HG02678 (cell line): ENCODE measurements at regions not wholly inside any gene's neighbourhood (a gene's known extent, or its start where the extent isn't known, plus 50 kb on each side); places are given as distances from the start of the nearest gene placed in this dataset.

Experiments used
- ATAC-seq: cut with Tn5 transposase; IDR thresholded peaks from one replicate; pipeline ENCODE4 v1.9.1; 2021; ENCODE audit warnings: mild to moderate bottlenecking, moderate library complexity; ENCODE audit not compliant: unreplicated experiment

DNA sequence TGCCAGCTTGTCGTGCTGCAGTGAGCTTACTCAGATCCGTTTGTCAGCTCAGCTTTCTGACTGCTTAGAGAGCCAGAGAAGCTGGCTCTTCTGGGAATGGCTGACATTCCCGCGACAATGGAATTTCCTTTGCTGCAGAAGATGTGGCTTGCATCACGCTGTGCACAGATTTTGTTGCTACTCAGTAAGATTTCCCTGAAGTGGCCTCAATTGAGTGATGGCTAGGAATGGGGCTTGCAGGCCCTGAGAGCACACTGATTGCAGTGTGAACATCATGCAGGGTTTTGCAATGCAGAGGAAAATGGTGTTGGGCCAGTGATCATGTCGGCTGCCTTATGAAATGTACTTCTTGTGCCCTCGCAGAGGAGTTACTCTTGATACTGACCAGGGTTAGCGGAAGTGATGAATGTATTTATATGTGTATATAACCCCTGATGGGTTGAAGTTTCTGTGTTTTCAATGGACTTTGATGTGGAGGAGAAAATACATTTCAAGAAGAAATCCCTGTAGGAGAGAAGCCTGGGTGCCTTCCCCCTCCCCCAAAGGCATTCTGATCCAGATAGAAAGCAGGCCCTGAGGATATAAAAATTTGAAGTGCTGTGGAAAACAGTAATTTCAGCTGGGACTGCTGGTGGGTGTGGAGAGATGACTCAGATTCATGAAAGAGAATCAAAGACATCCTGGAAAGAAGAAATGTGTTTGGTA is 102.5 kb upstream of the PDZRN3 start:
- ATAC-seq: no peak

DNA sequence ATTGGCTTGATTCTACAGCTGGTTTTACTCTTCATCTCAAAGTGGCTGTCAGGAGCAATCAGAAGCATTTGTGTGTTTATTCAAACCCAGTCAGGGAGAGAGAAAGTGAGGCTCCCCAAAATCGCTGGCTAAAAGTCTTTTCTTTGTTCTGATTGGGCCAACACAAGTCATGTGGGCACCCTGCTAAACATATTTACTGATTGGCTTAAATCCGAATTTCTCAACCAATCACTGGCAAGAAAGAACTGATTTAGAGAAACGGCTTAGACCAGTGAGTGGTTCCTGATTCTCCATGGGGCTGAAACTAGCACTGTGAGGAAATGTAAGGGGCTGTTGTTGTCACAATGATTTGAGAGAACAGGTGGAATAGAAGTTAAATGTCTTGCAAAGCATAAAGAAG is 98.9 kb upstream of the PDZRN3 start:
- ATAC-seq: no peak

DNA sequence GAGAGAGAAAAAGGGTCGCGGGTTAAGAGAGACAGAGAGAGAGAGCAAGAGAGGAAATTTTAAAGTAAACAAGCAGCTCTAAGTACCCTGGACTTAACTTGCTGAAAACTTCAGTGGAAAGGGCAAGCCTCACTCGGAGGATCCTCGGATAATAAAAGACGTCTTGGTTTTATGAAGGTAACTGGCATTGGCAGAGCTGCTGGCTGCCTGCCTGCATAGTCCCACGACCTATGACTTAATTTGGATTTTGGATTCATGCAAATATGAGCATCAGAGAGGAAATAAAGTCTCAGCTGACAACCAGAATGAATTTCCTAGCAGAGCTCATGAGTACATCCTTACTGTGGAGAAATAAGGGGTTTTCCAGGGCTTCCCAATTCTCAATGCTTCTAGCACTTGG is 95.1 kb upstream of the PDZRN3 start:
- no peak for ATAC-seq

DNA sequence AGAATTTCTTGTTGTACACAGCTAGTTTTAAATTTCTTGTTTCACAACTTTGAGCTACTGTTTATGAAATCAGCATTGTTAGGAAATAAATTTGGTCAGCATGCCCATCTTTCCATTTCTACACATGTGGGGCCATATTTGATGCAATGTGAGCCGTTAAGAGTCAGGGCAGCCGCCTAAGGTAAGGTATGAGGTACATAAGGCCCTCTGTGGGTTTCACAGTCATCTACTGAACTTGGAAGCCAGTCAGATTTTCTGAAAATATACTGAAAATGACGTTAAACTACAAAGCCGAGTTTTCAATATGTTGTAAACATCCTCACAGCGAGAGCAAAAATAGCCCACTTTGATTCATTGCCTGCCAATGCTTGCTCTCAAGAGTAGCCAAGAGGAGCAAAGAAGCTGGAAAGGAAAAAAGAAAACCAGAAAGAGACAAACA is 94.7 kb upstream of the PDZRN3 start:
- ATAC-seq: no peak

DNA sequence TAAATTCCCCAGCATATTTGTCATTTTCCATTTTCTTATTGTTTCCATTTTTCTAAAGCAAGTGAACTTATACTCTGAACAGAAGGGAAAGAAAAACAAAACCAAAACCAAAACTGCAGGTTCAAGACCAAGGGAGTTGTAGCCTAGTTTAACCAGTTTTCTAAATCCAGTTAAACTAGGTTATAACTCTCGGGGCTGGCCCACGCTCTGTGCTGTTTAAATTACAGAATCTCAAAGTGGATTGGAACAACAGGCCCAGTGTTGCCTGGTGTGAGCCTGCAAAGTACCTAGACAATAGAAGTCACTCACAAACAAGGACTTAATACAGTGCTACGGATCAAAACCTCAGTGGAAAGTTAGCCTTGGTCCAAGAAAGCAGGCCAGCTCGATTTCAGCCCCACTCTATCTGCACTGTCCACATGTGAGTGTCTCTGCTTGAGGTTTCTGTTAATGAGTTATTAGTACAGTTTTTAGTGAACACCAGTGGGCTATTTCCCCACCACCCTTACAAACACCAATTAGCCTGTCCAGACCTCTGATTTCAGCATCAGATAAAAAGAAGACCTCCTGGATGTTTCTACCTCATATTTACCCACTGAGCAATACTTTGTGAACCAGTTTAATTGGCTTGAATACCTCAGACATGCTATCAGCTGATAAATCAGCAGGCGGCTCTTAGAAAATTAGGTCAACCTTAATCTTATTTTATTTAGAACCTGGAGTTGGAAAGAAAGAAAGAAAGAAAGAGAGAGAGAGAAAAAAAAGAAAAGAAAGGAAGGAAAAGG is 93.8 kb upstream of the PDZRN3 start:
- no peak for ATAC-seq

DNA sequence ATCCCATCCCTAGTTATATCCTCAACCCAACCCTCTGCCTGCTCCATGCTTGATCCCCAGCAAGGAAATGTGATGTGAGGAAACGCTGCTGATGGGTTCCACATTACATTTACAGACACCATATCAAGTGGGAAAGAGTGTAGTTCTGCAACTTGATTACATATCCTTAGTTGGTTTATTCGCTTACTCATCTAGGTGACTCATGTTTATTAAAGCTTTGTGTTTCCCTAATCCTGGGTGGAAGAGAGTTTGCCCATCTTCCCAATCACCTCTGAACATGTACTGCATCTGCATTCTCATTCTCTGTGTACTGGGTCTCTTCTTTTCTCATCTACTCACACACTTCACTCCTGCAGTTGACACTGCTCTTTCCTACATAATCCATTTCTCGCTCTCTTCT is 91.7 kb upstream of the PDZRN3 start:
- ATAC-seq: no peak

DNA sequence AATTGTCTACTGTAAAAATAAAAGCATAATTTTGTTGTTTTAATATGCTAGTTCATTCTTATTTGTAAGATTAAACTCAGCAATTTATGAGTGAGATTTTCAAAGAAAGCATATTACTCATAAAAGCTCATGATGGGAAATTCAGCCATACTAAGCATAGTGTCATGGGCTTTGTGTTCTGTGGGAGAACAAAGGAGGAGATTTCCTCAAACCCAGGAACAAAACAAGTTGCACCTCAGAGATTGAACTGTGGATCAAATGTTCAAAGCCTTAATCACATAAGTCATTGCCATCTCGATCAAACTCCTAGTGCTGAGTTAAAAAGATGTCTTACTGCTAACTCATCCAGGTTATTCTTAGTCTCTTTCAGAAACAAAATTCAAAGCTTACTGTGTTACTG is 85.6 kb upstream of the PDZRN3 start:
- no peak for ATAC-seq

DNA sequence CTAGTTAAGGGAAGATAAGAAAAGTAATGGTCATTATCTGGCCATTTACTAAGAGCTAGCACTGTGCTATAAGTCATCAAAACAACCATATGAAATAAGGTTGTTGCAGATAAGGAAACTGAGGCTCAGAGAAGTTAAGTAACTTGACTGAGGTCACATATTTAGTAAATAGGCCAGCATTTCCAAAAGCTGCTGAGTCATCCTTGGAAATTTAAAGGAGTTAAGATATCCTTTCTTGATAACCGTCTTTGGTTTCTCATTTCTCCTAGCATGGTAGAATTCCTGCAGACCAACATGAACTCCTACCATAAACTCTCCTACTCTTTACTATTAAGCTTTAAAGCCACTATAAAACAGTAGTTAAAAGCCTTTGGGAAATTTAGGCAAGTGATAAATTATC is 85.0 kb upstream of the PDZRN3 start:
- no peak for ATAC-seq

DNA sequence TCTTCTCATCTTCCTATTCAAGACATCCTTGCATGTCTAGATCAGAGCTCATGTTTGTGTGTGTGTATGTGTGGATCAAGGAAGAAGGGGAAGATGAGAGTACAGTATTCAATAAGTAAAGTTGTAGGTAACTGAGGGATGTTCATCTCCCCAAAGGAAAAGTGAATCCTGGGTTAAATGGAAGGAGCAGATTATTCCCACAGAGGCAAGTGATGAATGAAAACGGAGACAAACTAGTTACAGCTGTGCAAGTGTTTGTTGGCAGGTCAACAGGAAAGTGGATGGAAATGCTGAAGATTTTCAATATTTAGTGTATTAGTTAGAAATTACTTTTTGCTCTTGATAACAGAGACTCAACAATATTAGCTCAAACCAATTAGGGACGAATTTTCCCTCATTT is 84.2 kb upstream of the PDZRN3 start:
- ATAC-seq: no peak

DNA sequence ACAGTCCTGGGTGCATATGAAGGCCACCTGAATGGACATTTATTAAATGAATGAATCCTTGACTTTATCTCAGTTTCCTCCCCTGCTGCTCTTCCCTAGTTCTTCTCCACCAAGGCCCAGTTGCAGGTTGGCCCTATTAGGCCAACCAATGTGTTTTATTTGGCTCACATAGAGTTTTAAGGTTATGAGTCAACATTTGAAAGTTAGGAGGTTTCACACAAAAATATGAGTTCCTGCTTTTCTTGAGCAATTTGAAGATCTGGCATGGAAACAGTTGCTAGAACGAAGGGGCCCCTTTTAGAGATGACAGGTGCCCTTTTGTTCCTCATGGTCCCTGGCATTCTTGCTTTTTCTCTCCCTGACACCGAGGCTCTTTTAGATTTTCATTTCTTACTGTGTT is 83.0 kb upstream of the PDZRN3 start:
- ATAC-seq: no peak

DNA sequence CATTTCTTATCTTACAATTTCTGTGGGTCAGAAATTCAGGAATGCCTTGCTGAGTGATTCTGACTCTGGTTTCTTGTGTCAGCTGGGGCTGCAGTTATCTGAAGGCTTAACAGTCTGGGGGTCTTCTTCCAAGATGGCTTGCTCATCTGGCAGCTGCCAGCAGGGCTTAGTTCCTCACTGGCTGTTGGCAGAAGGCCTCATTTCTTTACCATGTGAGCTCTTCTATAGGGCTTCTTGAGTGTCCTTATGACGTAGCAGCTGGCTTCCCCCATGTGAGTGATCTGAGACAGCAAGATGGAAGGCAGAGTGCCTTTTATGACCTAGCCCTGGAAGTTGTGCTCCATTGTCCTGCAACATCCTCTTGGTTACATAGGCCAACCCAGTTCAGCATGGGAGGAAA is 82.0 kb upstream of the PDZRN3 start:
- no peak for ATAC-seq

DNA sequence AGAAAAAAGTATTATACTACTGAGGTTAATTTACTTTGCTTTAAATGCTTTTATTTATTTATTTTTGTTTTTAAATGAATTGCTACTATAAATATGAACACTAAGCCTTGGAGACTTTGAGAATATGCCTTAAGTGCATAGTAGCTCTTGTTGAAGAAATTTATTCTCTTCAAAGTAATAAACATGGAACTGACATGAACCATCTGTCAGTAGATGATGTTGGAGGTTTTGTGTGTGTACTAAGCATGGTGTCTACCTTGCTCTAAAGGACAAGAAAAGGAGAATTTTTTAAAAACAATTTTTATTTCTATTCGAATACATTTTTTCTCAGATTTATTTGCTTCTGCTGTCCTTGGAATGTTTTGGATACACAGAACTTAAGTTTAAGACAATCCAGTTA is 81.1 kb upstream of the PDZRN3 start:
- ATAC-seq: no peak

DNA sequence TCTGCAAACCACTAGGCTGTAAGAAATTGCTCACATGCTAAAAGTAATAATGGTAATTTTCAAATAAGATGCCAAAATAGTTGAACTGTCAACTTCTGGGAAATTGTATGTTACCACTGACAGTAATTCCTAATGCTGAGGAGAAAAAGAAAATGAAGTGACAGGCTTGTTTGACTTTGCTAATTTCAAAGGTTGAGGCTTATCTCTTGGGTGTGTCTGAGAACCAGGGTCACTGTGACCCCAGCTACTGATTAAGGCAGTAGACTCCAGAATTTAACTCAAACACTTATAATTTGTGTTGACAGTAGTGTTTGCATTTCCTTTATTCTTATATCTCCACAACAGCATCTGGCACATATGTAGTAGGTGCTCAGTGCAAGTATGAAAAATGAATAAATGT is 74.6 kb upstream of the PDZRN3 start:
- no peak for ATAC-seq

DNA sequence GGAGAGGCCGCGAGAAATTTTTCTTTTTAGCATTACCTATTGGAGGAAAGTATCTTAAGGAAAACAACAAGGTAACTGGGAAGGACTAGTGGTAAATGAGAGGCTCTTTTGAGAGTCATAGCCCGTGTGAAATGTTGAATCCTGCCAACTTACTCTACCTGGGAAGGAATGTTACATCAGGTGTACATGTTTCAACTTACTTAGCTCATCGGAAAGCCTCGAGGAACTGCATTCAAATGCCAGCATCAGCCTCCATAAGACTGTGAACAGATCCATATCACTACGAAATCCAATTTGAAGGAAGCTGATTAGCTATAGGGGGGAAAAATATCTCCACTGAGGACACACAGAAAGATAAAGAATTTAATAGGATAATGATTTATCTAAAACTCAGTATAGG is 72.3 kb upstream of the PDZRN3 start:
- no peak for ATAC-seq

DNA sequence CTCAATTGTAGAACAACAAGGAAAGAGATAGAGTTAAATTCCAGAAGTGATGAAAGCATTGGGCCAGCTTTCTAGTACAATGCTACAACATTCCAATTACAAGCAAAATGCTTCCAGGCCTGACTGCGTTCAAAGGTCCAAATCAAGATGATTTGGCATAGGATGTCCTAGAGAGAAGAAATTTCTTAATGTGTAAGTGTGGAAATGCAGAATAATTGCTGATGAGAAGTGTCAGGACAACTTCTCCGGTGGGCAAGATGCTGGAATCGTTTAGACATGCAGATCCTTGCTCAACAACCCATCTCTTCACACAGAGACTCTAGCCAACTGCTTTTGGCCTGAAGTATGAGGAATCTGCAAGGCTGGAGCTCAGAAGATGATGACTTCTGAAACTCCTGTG is 71.1 kb upstream of the PDZRN3 start:
- no peak for ATAC-seq

DNA sequence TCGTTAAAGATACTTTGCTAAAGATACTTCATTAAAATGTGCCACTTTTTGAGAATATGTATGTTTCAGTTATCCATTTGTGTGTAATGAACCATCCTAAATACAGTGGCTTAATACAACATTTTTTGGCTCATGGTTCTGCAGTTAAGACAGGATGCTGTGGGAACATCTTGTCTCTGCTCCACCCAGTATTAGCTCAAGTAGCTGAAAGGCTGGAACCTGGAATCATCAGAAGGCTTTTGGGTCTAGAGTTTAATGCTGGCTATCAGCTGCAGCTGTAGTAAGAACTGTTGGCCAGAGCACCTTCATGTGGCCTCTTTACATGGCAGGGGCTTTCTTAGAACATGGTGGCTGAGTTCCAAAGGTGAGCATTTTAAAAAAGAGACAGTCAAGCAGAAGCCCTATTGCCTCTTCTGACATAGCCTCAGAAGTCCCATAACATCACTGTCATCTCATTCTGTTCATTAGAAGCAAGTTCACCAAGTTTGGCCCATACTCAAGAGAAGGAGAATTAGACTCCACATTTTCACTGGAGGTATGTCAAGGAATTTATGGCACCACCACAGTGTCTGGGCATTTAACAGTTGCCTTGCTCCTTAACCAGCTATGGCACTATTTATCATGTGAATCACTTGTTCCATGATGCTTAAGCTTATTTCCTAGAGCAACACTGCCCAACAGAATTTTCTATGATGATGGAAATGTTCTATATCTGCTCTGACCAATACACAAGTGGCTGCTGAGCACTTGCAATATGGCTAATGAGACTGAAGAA is 70.4 kb upstream of the PDZRN3 start:
- ATAC-seq: no peak

DNA sequence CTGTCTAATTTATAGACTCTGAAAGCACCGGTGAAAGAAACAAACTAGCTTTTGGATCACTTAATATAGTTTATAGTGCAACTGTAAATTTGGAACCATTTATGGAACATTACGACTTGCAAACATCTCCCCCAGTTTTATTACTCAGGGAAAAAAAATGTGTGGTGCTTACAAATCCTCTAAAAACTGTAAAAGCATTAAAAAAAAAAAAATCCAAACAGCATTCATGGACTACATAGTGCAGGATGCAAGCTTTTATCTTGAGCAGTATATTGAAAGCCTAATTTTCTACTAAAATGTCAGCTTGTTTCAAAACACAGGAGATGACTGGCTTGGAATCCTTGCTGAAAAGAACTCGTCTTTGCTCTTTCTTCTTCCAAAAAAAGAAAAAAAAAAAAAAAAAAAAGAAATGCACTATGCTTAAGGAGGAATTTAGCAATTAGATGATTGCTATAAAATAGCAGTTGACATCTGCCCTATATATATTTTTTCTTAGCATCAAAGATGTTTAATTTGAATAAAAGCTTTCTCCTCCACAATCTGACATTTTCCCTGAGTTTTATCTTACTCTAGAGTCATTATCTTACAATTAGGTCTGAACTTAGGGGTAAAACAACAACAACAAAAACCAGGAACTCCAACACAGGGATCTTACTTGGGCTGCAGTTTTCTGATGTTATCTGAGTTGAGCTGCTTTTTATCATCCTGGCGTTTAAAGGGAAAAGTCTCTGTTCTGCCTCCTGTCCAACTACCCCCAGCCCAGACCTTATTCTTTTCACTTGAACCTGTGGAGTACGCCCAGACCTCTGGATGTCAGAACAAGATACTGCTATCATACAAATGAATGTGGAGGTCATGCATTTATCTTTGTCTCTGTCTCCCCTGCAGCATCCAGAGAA is 62.6 kb upstream of the PDZRN3 start:
- ATAC-seq: no peak

DNA sequence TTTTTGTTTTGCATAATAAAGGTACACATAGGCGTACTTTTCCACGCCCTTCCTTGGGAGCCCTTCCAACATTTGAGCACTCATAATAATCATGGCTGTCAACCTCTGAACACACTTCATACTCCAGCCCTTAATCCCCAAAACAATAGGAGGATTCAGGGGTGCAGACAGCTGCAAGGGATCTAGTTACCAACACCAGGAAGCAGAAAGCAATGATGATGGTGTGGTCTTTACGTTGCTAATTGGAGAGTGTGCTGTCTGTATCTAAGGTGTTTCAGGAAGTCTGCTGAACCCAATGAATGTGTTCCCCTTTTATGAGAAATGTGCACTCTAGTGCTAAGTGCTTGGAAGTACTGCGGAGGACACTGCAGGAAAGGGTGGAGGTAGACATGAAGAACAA is 60.3 kb upstream of the PDZRN3 start:
- ATAC-seq: no peak

DNA sequence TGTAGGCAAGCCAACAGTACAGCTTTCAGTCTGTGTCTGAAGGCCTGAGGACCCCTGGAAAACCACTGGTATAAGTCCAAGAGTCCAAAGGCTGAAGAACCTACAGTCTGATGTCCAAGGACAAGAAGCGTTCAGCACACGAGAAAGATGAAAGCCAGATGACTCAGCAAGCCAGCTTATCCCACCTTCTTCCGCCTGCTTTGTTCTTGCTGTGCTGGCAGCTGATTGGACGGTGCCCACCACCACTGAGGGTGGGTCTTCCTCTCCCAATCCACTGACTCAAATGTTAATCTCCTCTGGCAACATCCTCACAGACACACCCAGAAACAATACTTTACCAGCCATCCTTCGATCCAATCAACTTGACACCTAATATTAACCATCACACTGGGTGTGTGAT is 59.0 kb upstream of the PDZRN3 start:
- no peak for ATAC-seq

DNA sequence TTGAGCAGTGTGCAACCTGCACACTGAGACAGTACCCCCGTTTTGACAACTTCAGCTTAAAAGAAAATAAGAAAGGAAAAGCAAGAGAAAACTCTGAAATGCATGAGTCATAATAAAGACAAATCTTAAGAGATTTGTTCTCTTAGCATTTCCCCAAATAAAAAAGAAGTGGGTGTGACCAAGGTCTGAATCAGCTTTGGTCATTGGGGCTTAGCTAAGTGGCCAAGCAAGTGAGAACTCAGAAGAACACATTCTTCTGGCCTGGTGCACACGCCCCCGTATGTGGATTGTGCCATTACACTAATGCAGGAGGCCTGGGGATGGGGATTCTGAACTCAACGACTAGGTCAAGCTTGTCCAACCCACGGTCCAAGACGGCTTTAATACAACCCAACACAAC is 56.9 kb upstream of the PDZRN3 start:
- no peak for ATAC-seq

DNA sequence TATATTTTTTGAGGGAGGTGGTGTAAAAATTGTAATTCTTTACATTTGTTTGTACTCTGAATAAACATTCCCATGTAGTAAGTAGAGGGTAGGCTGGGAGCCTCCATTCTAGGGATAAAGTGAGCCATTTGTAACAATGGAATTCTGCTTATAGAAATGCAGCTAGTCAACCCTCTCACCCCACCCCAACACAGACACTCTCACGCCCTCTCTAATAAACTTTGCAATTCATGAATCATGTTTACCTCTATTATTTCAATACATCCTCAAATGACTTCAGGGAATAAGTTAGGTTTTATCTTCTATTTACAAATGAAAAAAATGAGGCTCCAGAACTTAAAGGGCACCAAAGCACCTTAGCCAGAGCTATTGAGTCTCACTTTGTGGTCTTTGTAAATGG is 56.5 kb upstream of the PDZRN3 start:
- ATAC-seq: no peak
